SJSA1 (cell line): ENCODE measurements at regions not wholly inside any gene's neighbourhood (a gene's known extent, or its start where the extent isn't known, plus 50 kb on each side); places are given as distances from the start of the nearest gene placed in this dataset.
A peak's percentile ranks its signal among the peaks of the same experiment; 100 is the strongest.
"Not testable (repeated sequence)": the region's sequence is repeated elsewhere in the genome, so short reads cannot be mapped to it uniquely, and the experiment has no call there.

Experiments
- DNase-seq, 2 experiments: peaks; one replicate each; pipeline ENCODE4 v3.0.0-alpha.2; 2015 to 2020; ENCODE audit warnings: low spot score in 2 of 2, low read depth in 1 of 2
- H3K27ac ChIP-seq: fragments of 250-450 bp; sonication (Bioruptor Pico); 2 replicates; pipeline ENCODE4 v1.5.1; 2020; ENCODE audit warnings: mild to moderate bottlenecking, moderate library complexity
- H3K27me3 ChIP-seq: fragments of 250-450 bp; sonication (Bioruptor Pico); replicated peaks from 2 replicates; pipeline ENCODE4 v1.5.1; 2020; ENCODE audit warnings: mild to moderate bottlenecking, moderate library complexity
- H3K36me3 ChIP-seq: fragments of 250-450 bp; sonication (Bioruptor Pico); 2 replicates; pipeline ENCODE4 v1.5.1; 2020; ENCODE audit warnings: mild to moderate bottlenecking
- H3K4me1 ChIP-seq: fragments of 250-450 bp; sonication (Bioruptor Pico); replicated peaks from 2 replicates; pipeline ENCODE4 v1.6.1; 2021; ENCODE audit warnings: mild to moderate bottlenecking
- H3K4me3 ChIP-seq: fragments of 250-450 bp; sonication (Bioruptor Pico); 2 replicates; pipeline ENCODE4 v1.5.1; 2020; ENCODE audit warnings: mild to moderate bottlenecking
- H3K9me3 ChIP-seq: fragments of 250-450 bp; sonication (Bioruptor Pico); replicated peaks from 2 replicates; pipeline ENCODE4 v1.5.1; 2020; ENCODE audit warnings: mild to moderate bottlenecking

GRCh38 chr2:53497020-53497419 lies 270.6 kb upstream of the CHAC2 start:
- H3K9me3 ChIP-seq: no peaks in the 10 kb centered on the region
- H3K4me1 ChIP-seq: peaks cover 17% of the 10 kb centered on the region
- no peak for DNase-seq
- no peaks in the 10 kb centered on the region for H3K36me3 ChIP-seq
- H3K27ac ChIP-seq: no peak overlapping the region
- H3K4me3 ChIP-seq: no peak overlapping the region
- H3K27me3 ChIP-seq: no peaks in the 10 kb centered on the region

DNA sequence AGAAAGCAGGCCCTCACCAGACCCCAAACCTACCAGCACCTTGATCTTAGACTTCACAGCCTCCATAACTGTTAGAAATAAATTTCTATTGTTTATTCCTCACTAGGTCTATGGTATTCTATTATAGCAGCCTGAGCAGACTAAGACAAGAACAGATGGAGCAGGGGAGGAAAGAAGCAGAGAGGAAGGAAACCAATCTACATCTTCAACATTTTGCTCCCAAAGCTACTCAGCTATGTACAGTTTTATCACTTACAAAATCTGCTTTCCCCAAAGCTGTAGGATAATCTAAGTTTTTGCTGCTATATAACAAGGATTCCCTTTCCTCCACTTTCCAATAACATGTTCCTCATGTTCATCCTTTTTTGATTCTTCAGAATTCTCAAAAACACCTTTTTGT lies 274.4 kb upstream of the CHAC2 start:
- H3K4me3 ChIP-seq: no peak overlapping the region
- peaks cover 29% of the 10 kb centered on the region for H3K4me1 ChIP-seq
- no peak overlapping the region for H3K27ac ChIP-seq
- no peaks in the 10 kb centered on the region for H3K27me3 ChIP-seq
- no peaks in the 10 kb centered on the region for H3K36me3 ChIP-seq
- DNase-seq: no peak
- no peaks in the 10 kb centered on the region for H3K9me3 ChIP-seq

- Histone ChIP-seq H3K4me3 (no peak overlapping the region), H3K27ac (no peak overlapping the region), H3K36me3 (no peaks in the 10 kb centered on the region), H3K27me3 (no peaks in the 10 kb centered on the region), H3K4me1 (peaks cover 22% of the 10 kb centered on the region), H3K9me3 (no peaks in the 10 kb centered on the region)
- DNase-seq: peak; percentile 26 to 48
Observed at GRCh38 chr2:53490659-53491058, 276.9 kb upstream of the CHAC2 start.

GRCh38 chr2:53486185-53486899 lies 281.3 kb upstream of the CHAC2 start:
- DNase-seq, H3K9me3 ChIP-seq, H3K27me3 ChIP-seq, H3K36me3 ChIP-seq, H3K27ac ChIP-seq, H3K4me3 ChIP-seq: not testable (repeated sequence)
- peaks cover 14% of the 10 kb centered on the region for H3K4me1 ChIP-seq

DNA sequence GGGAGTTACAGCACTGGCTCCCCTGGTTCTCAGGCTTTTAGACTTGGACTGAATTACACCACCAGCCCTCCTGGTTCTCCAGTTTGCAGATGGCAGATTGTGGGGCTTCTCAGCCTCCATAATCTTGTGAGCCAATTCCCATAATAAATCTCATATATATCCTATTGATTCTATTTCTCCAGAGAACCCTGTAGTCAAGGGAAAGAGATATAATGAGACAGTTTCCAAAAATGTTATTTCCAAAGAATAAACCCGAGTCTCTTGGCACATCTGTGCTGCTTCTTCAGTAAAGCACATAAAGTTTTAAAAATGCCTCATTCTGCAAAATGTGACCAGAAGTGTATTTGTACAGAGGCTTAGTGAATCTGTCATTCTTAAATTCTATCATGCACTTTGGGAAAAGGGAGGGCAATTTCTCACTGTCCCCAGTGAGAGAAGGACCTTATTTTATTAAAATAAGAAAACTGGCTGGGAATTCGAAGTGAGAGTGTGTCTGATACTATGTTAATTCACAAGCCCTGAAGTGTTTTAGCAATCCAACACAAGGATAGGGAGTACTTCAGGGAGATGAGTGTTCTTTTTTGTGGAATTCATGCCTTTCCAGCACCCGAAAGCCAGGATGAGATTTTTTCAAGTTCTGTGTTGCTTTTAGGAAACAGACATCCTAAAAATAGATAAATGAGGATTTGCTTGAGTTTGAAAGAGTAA lies 282.4 kb upstream of the CHAC2 start:
- no peaks in the 10 kb centered on the region for H3K9me3 ChIP-seq
- H3K4me1 ChIP-seq: peaks cover 5% of the 10 kb centered on the region
- DNase-seq: no peak

DNA sequence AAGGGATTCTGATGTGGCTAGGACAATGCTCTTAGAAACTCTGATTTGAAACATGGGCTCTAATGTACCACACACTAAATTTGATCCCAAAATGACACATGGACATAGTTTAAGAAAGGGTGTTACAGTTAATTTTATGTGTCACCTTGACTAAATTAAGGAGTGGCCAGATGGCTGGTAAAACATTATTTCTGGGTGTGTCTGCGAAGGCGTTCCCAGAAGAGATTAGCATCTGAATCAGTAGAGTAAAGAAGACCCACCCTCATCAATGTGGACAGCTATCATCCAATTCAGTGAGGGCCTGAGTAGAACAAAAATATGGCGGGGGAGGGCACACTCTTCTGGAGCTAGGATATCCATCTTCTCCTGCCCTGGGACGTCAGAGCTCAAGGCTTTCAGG lies 283.1 kb upstream of the CHAC2 start:
- H3K9me3 ChIP-seq: no peaks in the 10 kb centered on the region
- no peaks in the 10 kb centered on the region for H3K27me3 ChIP-seq
- no peaks in the 10 kb centered on the region for H3K36me3 ChIP-seq
- no peak for DNase-seq
- H3K4me1 ChIP-seq: no peaks in the 10 kb centered on the region
- H3K4me3 ChIP-seq: no peak overlapping the region
- H3K27ac ChIP-seq: no peak overlapping the region

More for the DNA sequence above, 282.4 kb upstream of the CHAC2 start:
- Histone ChIP-seq H3K4me3 (no peak overlapping the region), H3K27ac (no peak overlapping the region), H3K27me3 (no peaks in the 10 kb centered on the region), H3K36me3 (no peaks in the 10 kb centered on the region)

DNA sequence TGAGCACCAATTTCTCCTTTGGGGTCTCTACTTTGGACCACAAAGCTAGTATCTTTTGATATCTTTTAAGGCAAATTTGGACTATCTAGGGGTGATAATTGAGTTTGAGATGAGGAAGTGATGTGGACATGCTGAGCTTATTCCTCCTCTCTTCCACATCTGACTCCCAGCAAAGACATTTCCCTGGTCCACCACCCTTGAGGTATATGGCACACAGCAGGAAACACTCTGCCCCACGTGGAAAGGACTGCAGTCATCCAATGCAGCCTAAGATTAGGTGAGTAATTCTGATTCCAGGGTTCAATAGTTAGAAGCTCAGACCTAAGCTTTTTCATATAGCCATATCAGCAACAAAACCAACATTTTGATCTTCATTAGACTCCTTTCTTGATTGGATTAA lies 290.1 kb upstream of the CHAC2 start:
- no peaks in the 10 kb centered on the region for H3K36me3 ChIP-seq
- H3K9me3 ChIP-seq: no peaks in the 10 kb centered on the region
- DNase-seq: no peak
- peaks cover 9% of the 10 kb centered on the region; the same call in 1 of the 2 replicates for H3K4me1 ChIP-seq
- H3K27me3 ChIP-seq: no peaks in the 10 kb centered on the region
- H3K27ac ChIP-seq: no peak overlapping the region
- no peak overlapping the region for H3K4me3 ChIP-seq

DNA sequence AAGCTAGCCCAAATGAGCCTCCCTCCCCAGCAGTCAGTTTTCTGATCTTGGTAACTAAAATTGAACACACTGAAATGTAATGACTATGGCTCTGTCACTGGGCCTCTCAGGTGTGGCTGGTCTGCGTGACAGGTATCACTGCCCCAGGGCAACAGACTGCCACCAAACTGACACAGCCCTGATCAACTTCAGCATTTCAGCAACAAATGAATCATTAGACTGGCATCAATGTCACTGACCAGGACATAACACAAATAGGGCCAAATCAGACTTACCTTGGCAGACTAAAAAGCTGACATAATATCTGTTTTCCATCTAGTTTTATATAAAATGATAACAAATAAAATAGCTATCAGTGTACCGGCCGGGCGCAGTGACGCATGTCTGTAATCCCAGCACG lies 290.8 kb upstream of the CHAC2 start:
- DNase-seq: no peak
- Histone ChIP-seq H3K27ac (no peak overlapping the region), H3K4me1 (peaks cover 9% of the 10 kb centered on the region; the same call in 1 of the 2 replicates)

GRCh38 chr2:53475766-53476165 lies 291.8 kb upstream of the CHAC2 start:
- DNase-seq: no peak
- no peak overlapping the region for H3K27ac ChIP-seq
- H3K36me3 ChIP-seq: no peaks in the 10 kb centered on the region
- H3K4me3 ChIP-seq: no peak overlapping the region
- H3K9me3 ChIP-seq: no peaks in the 10 kb centered on the region
- peaks cover 9% of the 10 kb centered on the region; the same call in 1 of the 2 replicates for H3K4me1 ChIP-seq
- no peaks in the 10 kb centered on the region for H3K27me3 ChIP-seq

More for the DNA sequence above, 290.8 kb upstream of the CHAC2 start:
- H3K9me3 ChIP-seq: no peaks in the 10 kb centered on the region
- no peaks in the 10 kb centered on the region for H3K27me3 ChIP-seq
- H3K4me3 ChIP-seq: no peak overlapping the region
- H3K36me3 ChIP-seq: no peaks in the 10 kb centered on the region

DNA sequence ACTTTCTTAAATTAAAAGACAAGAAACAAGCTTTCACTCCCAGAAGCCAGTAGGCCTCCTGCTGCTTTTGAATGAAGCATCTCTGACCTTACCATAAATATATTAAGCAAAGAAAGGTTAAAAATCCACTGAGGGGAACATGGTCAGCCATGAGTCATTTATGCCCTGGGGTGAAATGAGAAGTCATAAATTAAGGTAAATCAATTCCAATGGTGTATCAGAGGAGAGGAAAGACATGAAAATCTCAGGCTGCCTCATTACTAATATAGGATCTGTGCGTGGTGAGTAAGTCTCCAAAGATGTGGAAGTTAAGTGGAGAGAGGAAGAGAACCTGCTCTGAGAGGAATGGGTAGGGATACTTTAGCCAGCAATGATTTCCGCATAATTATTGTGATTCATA lies 292.3 kb upstream of the CHAC2 start:
- no peaks in the 10 kb centered on the region for H3K27me3 ChIP-seq
- DNase-seq: peak in 1 of 2 experiments; percentile 10
- H3K4me1 ChIP-seq: peaks cover 9% of the 10 kb centered on the region; the same call in 1 of the 2 replicates
- no peaks in the 10 kb centered on the region for H3K36me3 ChIP-seq
- H3K4me3 ChIP-seq: no peak overlapping the region
- H3K27ac ChIP-seq: no peak overlapping the region
- no peaks in the 10 kb centered on the region for H3K9me3 ChIP-seq

- no peak overlapping the region for H3K27ac ChIP-seq
- no peaks in the 10 kb centered on the region for H3K36me3 ChIP-seq
- peaks cover 9% of the 10 kb centered on the region; the same call in 1 of the 2 replicates for H3K4me1 ChIP-seq
- no peaks in the 10 kb centered on the region for H3K9me3 ChIP-seq
- no peak overlapping the region for H3K4me3 ChIP-seq
- no peaks in the 10 kb centered on the region for H3K27me3 ChIP-seq
- no peak for DNase-seq
Observed at GRCh38 chr2:53474914-53475313, 292.7 kb upstream of the CHAC2 start.

GRCh38 chr2:53473775-53474311 lies 293.8 kb upstream of the CHAC2 start:
- H3K36me3 ChIP-seq: no peaks in the 10 kb centered on the region
- H3K27me3 ChIP-seq: no peaks in the 10 kb centered on the region
- no peaks in the 10 kb centered on the region for H3K9me3 ChIP-seq
- H3K4me3 ChIP-seq: no peak overlapping the region
- H3K27ac ChIP-seq: no peak overlapping the region
- no peak for DNase-seq
- peaks cover 9% of the 10 kb centered on the region; the same call in 1 of the 2 replicates for H3K4me1 ChIP-seq

DNA sequence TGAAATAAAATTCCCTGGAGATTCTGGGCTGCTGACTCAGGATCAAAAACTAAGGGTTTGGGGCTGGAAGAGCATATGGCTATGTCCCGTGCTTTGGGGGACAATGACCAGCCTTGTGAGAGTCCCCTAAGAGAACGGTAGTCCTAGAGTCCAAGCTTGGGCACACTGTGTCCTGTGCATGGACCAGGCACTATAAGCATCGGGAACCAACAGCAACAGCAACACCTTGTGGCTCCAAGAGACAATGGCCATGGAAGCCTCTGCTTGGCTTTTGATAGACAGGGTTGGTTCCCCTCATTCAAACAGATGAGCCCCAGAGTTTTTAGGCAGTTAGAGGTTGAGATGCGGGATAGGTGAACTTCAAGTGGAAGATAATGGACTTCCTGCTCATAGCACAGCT lies 294.4 kb upstream of the CHAC2 start:
- no peak for DNase-seq
- Histone ChIP-seq H3K9me3 (no peaks in the 10 kb centered on the region), H3K4me3 (no peak overlapping the region), H3K4me1 (peaks cover 9% of the 10 kb centered on the region; the same call in 1 of the 2 replicates), H3K36me3 (no peaks in the 10 kb centered on the region), H3K27ac (no peak overlapping the region), H3K27me3 (no peaks in the 10 kb centered on the region)

GRCh38 chr2:53467467-53468180 lies 300.0 kb upstream of the CHAC2 start:
- no peak overlapping the region for H3K27ac ChIP-seq
- H3K9me3 ChIP-seq: no peaks in the 10 kb centered on the region
- no peak for DNase-seq
- H3K4me1 ChIP-seq: no peaks in the 10 kb centered on the region
- H3K36me3 ChIP-seq: no peaks in the 10 kb centered on the region
- no peak overlapping the region for H3K4me3 ChIP-seq
- H3K27me3 ChIP-seq: no peaks in the 10 kb centered on the region
